ENCODE measurements at regions not wholly inside any gene's neighbourhood (a gene's known extent, or its start where the extent isn't known, plus 50 kb on each side); places are given as distances from the start of the nearest gene placed in this dataset.

GRCh38 chr12:92027701-92028440, 117.8 kb downstream of the BTG1 start:
- ATAC-seq, result no peak
- DNase-seq, result no peak
- no peaks in the 10 kb centered on the region for H3K27me3 ChIP-seq (ENCODE audit: low read depth)
- no peak overlapping the region for H3K27ac ChIP-seq
- no peak overlapping the region for H3K4me3 ChIP-seq
- H3K4me1 ChIP-seq, result peaks cover 44% of the 10 kb centered on the region
- H3K9me3 ChIP-seq, result no peaks in the 10 kb centered on the region
- H3K36me3 ChIP-seq, result no peaks in the 10 kb centered on the region
- TF ChIP-seq, protein P1, sequence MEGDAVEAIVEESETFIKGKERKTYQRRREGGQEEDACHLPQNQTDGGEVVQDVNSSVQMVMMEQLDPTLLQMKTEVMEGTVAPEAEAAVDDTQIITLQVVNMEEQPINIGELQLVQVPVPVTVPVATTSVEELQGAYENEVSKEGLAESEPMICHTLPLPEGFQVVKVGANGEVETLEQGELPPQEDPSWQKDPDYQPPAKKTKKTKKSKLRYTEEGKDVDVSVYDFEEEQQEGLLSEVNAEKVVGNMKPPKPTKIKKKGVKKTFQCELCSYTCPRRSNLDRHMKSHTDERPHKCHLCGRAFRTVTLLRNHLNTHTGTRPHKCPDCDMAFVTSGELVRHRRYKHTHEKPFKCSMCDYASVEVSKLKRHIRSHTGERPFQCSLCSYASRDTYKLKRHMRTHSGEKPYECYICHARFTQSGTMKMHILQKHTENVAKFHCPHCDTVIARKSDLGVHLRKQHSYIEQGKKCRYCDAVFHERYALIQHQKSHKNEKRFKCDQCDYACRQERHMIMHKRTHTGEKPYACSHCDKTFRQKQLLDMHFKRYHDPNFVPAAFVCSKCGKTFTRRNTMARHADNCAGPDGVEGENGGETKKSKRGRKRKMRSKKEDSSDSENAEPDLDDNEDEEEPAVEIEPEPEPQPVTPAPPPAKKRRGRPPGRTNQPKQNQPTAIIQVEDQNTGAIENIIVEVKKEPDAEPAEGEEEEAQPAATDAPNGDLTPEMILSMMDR (IDR thresholded peaks at IDR 0.05), result no peak
- intact Hi-C loops (cut with DNase I), result no loop called here

GRCh38 chr12:92027243-92027642, 118.4 kb downstream of the BTG1 start:
- TF ChIP-seq, protein P1 (IDR thresholded peaks at IDR 0.05), result no peak
- peaks cover 37% of the 10 kb centered on the region for H3K4me1 ChIP-seq
- intact Hi-C loops (cut with DNase I), result no loop called here
- ATAC-seq, result no peak
- H3K27ac ChIP-seq, result no peak overlapping the region
- DNase-seq, result no peak
- no peaks in the 10 kb centered on the region for H3K9me3 ChIP-seq
- H3K27me3 ChIP-seq (ENCODE audit: low read depth), result no peaks in the 10 kb centered on the region
- no peaks in the 10 kb centered on the region for H3K36me3 ChIP-seq
- no peak overlapping the region for H3K4me3 ChIP-seq

DNA sequence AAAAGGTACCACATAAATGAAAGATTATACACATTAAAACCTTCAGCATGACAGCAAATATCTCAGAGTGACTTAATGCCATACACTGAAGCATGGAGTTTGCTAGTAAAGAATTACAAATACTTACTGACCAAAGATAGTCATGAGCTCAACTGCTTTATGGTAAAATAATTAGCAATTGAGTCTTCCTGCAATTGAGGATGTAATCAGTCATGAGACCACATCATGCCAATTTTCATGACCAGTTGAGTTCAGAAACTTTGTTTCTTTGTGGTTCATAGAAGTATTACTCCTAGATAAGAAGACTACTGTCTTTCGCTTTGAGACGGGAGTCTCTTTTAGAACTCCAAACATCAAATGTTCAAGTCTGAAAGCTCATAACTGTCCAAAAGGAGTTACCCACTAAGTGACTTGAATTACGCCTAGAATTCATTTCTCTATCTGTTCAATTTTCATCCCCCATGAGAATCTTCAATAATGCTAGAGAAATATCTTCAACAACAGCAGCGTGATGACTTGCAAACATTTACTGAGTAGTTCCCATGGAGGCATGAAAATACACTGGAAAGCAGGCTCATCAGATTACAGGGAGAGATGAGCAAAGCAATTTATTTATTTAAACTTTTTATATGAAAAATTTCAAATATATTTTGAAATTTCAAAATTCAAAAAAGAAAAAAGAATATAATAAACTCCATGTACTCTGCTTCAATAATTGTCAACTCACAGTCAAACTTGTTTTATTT, 120.0 kb downstream of the BTG1 start:
- Histone ChIP-seq H3K4me1 (peaks cover 24% of the 10 kb centered on the region), H3K36me3 (no peaks in the 10 kb centered on the region), H3K4me3 (no peak overlapping the region), H3K9me3 (no peaks in the 10 kb centered on the region), H3K27ac (no peak overlapping the region), H3K27me3 (ENCODE audit: low read depth) (no peaks in the 10 kb centered on the region)
- DNase-seq, result no peak
- TF ChIP-seq, protein P1 (IDR thresholded peaks at IDR 0.05), result no peak
- no peak for ATAC-seq
- intact Hi-C loops (cut with DNase I), result no loop called here

DNA sequence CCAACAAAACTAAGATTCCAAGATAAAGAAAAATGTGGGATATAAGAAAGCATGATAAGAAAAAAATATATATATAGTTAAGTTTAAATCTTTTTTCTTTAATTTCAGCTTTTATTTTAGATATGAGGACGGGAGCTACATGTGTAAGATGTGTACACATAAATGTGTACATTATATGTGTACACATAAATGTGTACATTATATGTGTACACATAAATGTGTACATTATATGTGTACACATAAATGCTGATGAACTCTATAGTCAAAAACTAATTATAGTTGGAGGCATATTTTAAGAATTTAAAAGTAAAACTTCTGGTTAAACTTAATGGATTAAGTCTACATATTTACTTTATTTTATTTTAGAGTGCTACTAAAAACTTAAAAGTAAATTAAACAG, 123.6 kb downstream of the BTG1 start:
- Histone ChIP-seq H3K36me3 (no peaks in the 10 kb centered on the region), H3K4me3 (no peak overlapping the region), H3K4me1 (peaks cover under 1% of the 10 kb centered on the region), H3K27me3 (ENCODE audit: low read depth) (no peaks in the 10 kb centered on the region), H3K9me3 (no peaks in the 10 kb centered on the region), H3K27ac (no peak overlapping the region)
- TF ChIP-seq, protein P1 (IDR thresholded peaks at IDR 0.05), result no peak
- intact Hi-C loops (cut with DNase I), result no loop called here
- DNase-seq, result no peak
- no peak for ATAC-seq

DNA sequence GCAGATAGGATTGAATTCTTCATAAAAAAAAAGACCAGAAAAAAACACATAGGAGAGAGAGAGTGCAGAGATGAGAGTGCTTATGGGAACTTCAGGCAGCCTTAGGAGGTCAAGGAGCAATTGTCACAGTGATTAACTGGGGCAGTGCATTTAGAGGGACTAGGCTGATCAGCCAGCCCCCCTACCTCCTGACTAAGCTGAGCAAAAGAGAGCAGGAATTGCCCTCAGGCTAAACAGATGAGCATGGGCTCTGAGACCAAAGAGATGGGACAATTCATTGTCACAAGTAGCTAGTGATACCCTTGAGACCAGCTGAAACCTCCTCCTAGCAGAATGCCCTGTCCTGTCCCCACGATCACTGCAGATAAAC, 124.0 kb downstream of the BTG1 start:
- no peak overlapping the region for H3K27ac ChIP-seq
- H3K4me3 ChIP-seq, result no peak overlapping the region
- H3K9me3 ChIP-seq, result no peaks in the 10 kb centered on the region
- DNase-seq (no peak), ATAC-seq (no peak)
- TF ChIP-seq, protein P1 (IDR thresholded peaks at IDR 0.05), result no peak
- H3K36me3 ChIP-seq, result no peaks in the 10 kb centered on the region
- H3K27me3 ChIP-seq (ENCODE audit: low read depth), result no peaks in the 10 kb centered on the region
- no peaks in the 10 kb centered on the region for H3K4me1 ChIP-seq
- intact Hi-C loops (cut with DNase I), result no loop called here

Measured in lower lobe of right lung (tissue), 2 donors.